IMR-90 (cell line): ENCODE measurements at regions not wholly inside any gene's neighbourhood (a gene's known extent, or its start where the extent isn't known, plus 50 kb on each side); places are given as distances from the start of the nearest gene placed in this dataset.
"Not testable (repeated sequence)": the region's sequence is repeated elsewhere in the genome, so short reads cannot be mapped to it uniquely, and the experiment has no call there.

ENCODE experiments used
- ATAC-seq: fragments of 200-7000 bp; cut with Tn5 transposase; 2 replicates; pipeline ENCODE4 v1.9.1; 2020; ENCODE audit warnings: low read depth, mild to moderate bottlenecking, moderate library complexity
- BruUV-seq: library from RNA; stranded (reverse); fragments of 400-500 nt; replicated peaks from 2 replicates; lab custom pipeline; 2021; lab: Mats Ljungman, UMichigan
- CTCF ChIA-PET: fragments of 300-600 bp; formaldehyde crosslinking; extraction: SDS; loops from one replicate; lab custom pipeline; 2021; ENCODE audit warnings: antibody characterized with exemption; lab: Yijun Ruan, JAX
- POLR2A ChIA-PET: fragments of 300-600 bp; sonication (Branson Sonifier 250); formaldehyde crosslinking; loops from one replicate; lab custom pipeline; 2022; ENCODE audit warnings: antibody characterized with exemption; ENCODE audit not compliant: unreplicated experiment; lab: Charles Lee
- DNase-seq: peaks from one replicate; pipeline ENCODE4 v3.0.0; 2013
- H2AFZ ChIP-seq: replicated peaks from 2 replicates; pipeline ENCODE3; 2013; ENCODE audit warnings: low read length, mild to moderate bottlenecking; ENCODE audit not compliant: poor library complexity
- H2AK5ac ChIP-seq: 2 replicates; pipeline ENCODE4 v1.6.1; 2013; ENCODE audit warnings: low read depth, low read length, inconsistent platforms
- H2AK9ac ChIP-seq: replicated peaks from 2 replicates; pipeline ENCODE3; 2013; ENCODE audit warnings: mild to moderate bottlenecking, low read depth, low read length, moderate library complexity; ENCODE audit not compliant: poor library complexity
- H2BK120ac ChIP-seq: 2 replicates; pipeline ENCODE4 v1.6.1; 2013; ENCODE audit warnings: low read depth, low read length, inconsistent platforms
- H2BK15ac ChIP-seq: 3 replicates; pipeline ENCODE4 v1.6.1; 2013; ENCODE audit warnings: low read depth, low read length, inconsistent platforms
- H2BK20ac ChIP-seq: 2 replicates; pipeline ENCODE4 v1.6.1; 2013; ENCODE audit warnings: low read depth, mild to moderate bottlenecking, inconsistent platforms, low read length, moderate library complexity
- H2BK5ac ChIP-seq: 2 replicates; pipeline ENCODE4 v1.6.1; 2013; ENCODE audit warnings: mild to moderate bottlenecking, low read depth, low read length, inconsistent platforms; ENCODE audit not compliant: poor library complexity, severe bottlenecking
- H3K14ac ChIP-seq: replicated peaks from 2 replicates; pipeline ENCODE4 v1.6.1; 2013; ENCODE audit warnings: low read depth, low read length, inconsistent platforms
- H3K18ac ChIP-seq: 2 replicates; pipeline ENCODE4 v1.6.1; 2013; ENCODE audit warnings: low read depth, low read length, control low read depth
- H3K23ac ChIP-seq: 2 replicates; pipeline ENCODE4 v1.6.1; 2013; ENCODE audit warnings: low read depth, low read length, inconsistent platforms
- H3K27ac ChIP-seq: 2 replicates; pipeline ENCODE4 v1.5.1; 2013; ENCODE audit warnings: mild to moderate bottlenecking, control low read depth, low read length; ENCODE audit not compliant: insufficient read depth
- H3K27me3 ChIP-seq: 2 replicates; pipeline ENCODE4 v1.6.1; 2013; ENCODE audit warnings: low read length; ENCODE audit not compliant: control insufficient read depth, insufficient read depth
- H3K36me3 ChIP-seq: 2 replicates; pipeline ENCODE4 v1.6.1; 2013; ENCODE audit warnings: low read length, mixed read lengths; ENCODE audit not compliant: control insufficient read depth, insufficient read depth
- H3K4ac ChIP-seq: 2 replicates; pipeline ENCODE4 v1.6.1; 2013; ENCODE audit warnings: low read depth, low read length, inconsistent platforms
- H3K4me1 ChIP-seq: 2 replicates; pipeline ENCODE4 v1.6.1; 2013; ENCODE audit warnings: low read length, mixed read lengths; ENCODE audit not compliant: control insufficient read depth, insufficient read depth
- H3K4me2 ChIP-seq: 2 replicates; pipeline ENCODE4 v1.6.1; 2013; ENCODE audit warnings: low read depth, mild to moderate bottlenecking, control low read depth, low read length, moderate library complexity
- H3K4me3 ChIP-seq: 2 replicates; pipeline ENCODE4 v1.5.1; 2013; ENCODE audit warnings: low read depth, mild to moderate bottlenecking, control low read depth, low read length, moderate library complexity; ENCODE audit not compliant: insufficient read depth
- H3K56ac ChIP-seq: 2 replicates; pipeline ENCODE4 v1.6.1; 2013; ENCODE audit warnings: low read length, inconsistent platforms; ENCODE audit not compliant: insufficient read depth; ENCODE audit errors: extremely low read depth
- H3K79me1 ChIP-seq, 2 experiments: 2 replicates each; pipeline ENCODE4 v1.6.1; 2013; ENCODE audit warnings: low read length in 2 of 2, inconsistent platforms in 1 of 2, low read depth in 1 of 2
- H3K9ac ChIP-seq: 2 replicates; pipeline ENCODE4 v1.6.1; 2013; ENCODE audit warnings: low read depth, low read length, control low read depth
- H3K9me1 ChIP-seq: 2 replicates; pipeline ENCODE4 v1.6.1; 2013; ENCODE audit warnings: low read length, inconsistent platforms; ENCODE audit not compliant: insufficient read depth
- H3K9me3 ChIP-seq: 2 replicates; pipeline ENCODE4 v1.6.1; 2013; ENCODE audit warnings: low read length; ENCODE audit not compliant: control insufficient read depth, insufficient read depth
- H4K20me1 ChIP-seq: 2 replicates; pipeline ENCODE4 v1.6.1; 2013; ENCODE audit warnings: low read length, inconsistent platforms; ENCODE audit not compliant: insufficient read depth
- H4K5ac ChIP-seq: 2 replicates; pipeline ENCODE4 v1.6.1; 2013; ENCODE audit warnings: mild to moderate bottlenecking, low read depth, low read length, control low read depth
- H4K8ac ChIP-seq, 2 experiments: 2 replicates each; pipeline ENCODE4 v1.6.1; 2013; ENCODE audit warnings: low read depth in 2 of 2, low read length in 2 of 2, control low read depth in 1 of 2, inconsistent platforms in 1 of 2
- H4K91ac ChIP-seq: 2 replicates; pipeline ENCODE4 v1.6.1; 2013; ENCODE audit warnings: low read depth, low read length, inconsistent platforms; ENCODE audit not compliant: insufficient read depth
- WGBS, 2 experiments: methylation state at CpG; one replicate each; pipeline versions ENCODE4 v1.1.5 to v1.1.7; 2013; ENCODE audit warnings: missing lambda C conversion rate in 2 of 2; ENCODE audit not compliant: insufficient read length in 1 of 2; ENCODE audit errors: extremely low coverage in 2 of 2; 5-methylcytosine and 5-hydroxymethylcytosine counted together
- dilution Hi-C: fragments of 300-500 bp; cut with HindIII; formaldehyde crosslinking; loops from one replicate; pipeline ENCODE4 v1.14.3; 2018; ENCODE audit warnings: low sequenced_read_pairs; ENCODE audit not compliant: unreplicated experiment
- in situ Hi-C: fragments of 300-500 bp; cut with MboI; formaldehyde crosslinking; loops from 3 replicates; pipeline ENCODE4 v1.14.3; 2019; ENCODE audit warnings: low sequenced_read_pairs, inconsistent platforms, mixed read lengths
- intact Hi-C: fragments of 100-400 bp; cut with micrococcal nuclease; formaldehyde crosslinking; loops from 2 replicates; pipeline ENCODE4 v1.10.0; 2022

DNA sequence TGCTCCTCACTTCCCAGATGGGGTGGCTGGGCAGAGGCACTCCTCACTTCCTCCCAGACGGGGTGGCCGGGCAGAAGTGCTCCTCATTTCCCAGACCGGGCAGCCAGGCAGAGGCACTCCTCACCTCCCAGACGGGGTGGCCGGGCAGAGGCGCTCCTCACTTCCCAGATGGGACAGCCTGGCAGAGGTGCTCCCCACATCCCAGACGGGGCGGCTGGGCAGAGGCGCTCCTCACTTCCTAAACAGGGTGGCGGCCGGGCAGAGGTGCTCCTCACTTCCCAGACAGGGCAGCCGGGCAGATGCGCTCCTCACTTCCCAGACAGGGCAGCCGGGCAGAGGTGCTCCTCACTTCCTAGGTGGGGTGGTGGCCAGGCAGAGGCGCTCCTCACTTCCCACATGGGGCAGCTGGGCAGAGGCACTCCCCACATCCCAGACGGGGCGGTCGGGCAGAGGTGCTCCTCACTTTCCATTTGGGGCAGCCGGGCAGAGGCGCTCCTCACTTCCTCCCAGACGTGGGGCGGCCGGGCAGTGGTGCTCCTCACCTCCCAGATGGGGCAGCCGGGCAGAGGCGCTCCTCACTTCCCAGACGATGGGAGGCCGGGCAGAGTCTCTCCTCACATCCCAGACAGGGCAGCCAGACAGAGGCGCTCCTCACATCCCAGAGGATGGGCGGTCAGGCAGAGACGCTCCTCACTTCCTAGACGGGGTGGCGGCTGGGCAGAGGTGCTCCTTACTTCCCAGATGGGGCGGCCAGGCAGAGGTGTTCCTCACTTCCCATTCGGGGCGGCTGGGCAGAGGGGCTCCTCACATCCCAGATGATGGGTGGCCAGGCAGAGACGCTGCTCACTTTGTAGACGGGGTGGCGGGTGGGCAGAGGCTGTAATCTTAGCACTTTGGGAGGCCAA lies 274.5 kb downstream of the LIPI start:
- H3K14ac ChIP-seq, ATAC-seq, H3K18ac ChIP-seq, H3K27ac ChIP-seq, H2BK15ac ChIP-seq, DNase-seq, H3K79me1 ChIP-seq, H3K4ac ChIP-seq, H3K4me3 ChIP-seq, H4K5ac ChIP-seq, intact Hi-C loops, H3K4me1 ChIP-seq, H4K20me1 ChIP-seq, in situ Hi-C loops, H3K27me3 ChIP-seq, H3K56ac ChIP-seq, H2BK20ac ChIP-seq, H3K9ac ChIP-seq, POLR2A ChIA-PET, H3K9me1 ChIP-seq, dilution Hi-C loops, H2BK120ac ChIP-seq, BruUV-seq, H2AK5ac ChIP-seq, H3K4me2 ChIP-seq, H3K9me3 ChIP-seq, CTCF ChIA-PET, H2AK9ac ChIP-seq, H2BK5ac ChIP-seq, H4K8ac ChIP-seq, H3K23ac ChIP-seq, H2AFZ ChIP-seq, H4K91ac ChIP-seq, H3K36me3 ChIP-seq: not testable (repeated sequence)
- 100% methylated on average over 2 of the region's 38 CpGs; no CpG with 5 or more reads in 1 of the 2 experiments for WGBS, 2 experiments

DNA sequence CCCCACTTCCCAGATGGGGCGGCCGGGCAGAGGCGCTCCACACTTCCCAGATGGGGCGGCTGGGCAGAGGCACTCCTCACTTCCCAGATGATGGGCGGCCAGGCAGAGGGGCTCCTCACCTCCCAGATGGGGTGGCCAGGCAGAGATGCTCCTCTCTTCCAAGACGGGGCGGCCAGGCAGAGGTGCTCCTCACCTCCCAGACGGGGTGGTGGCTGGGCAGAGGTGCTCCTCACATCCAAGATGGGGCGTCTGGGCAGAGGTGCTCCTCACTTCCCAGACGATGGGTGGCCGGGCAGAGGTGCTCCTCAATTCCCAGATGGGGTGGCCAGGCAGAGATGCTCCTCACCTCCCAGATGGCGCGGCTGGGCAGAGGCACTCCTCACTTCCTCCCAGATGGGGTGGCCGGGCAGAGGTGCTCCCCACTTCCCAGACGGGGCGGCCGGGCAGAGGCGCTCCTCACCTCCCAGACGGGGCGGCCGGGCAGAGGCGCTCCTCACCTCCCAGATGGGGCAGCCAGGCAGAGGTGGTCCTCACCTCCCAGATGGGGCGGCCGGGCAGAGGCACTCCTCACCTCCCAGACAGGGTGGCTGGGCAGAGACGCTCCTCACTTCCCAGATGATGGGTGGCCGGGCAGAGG lies 275.2 kb downstream of the LIPI start:
- H3K27me3 ChIP-seq, H3K9me3 ChIP-seq, H3K4me2 ChIP-seq, H3K79me1 ChIP-seq, CTCF ChIA-PET, H3K9me1 ChIP-seq, H3K36me3 ChIP-seq, H3K4me1 ChIP-seq, ATAC-seq, H3K4ac ChIP-seq, H4K91ac ChIP-seq, H3K9ac ChIP-seq, H2BK120ac ChIP-seq, H3K56ac ChIP-seq, H2BK15ac ChIP-seq, H2AK5ac ChIP-seq, H3K23ac ChIP-seq, H4K20me1 ChIP-seq, POLR2A ChIA-PET, H3K27ac ChIP-seq, H3K14ac ChIP-seq, dilution Hi-C loops, BruUV-seq, H4K5ac ChIP-seq, H3K18ac ChIP-seq, H2BK5ac ChIP-seq, H2AFZ ChIP-seq, DNase-seq, H2BK20ac ChIP-seq, in situ Hi-C loops, H4K8ac ChIP-seq, H2AK9ac ChIP-seq, intact Hi-C loops, H3K4me3 ChIP-seq: not testable (repeated sequence)
- WGBS, 2 experiments = 78% methylated on average over 4 of the region's 26 CpGs; no CpG with 5 or more reads in 1 of the 2 experiments
